ENCODE measurements at regions not wholly inside any gene's neighbourhood (a gene's known extent, or its start where the extent isn't known, plus 50 kb on each side); places are given as distances from the start of the nearest gene placed in this dataset.

GRCh38 chr4:137206781-137207180 is 325.5 kb downstream of the PCDH18 start:
- Mint-ChIP-seq H3K27ac (ENCODE audit: unreplicated experiment) (no peak overlapping the region), H3K4me1 (ENCODE audit: unreplicated experiment) (peaks cover 10% of the 10 kb centered on the region), H3K27me3 (ENCODE audit: unreplicated experiment) (no peaks in the 10 kb centered on the region), H3K4me3 (ENCODE audit: unreplicated experiment) (no peak overlapping the region), H3K9me3 (ENCODE audit: unreplicated experiment) (no peaks in the 10 kb centered on the region), H3K36me3 (ENCODE audit: unreplicated experiment) (no peaks in the 10 kb centered on the region)
- TF ChIP-seq CTCF (IDR thresholded peaks at IDR 0.05): no peak
- no peak for DNase-seq (ENCODE audit: extremely low spot score, unreplicated experiment)

- Mint-ChIP-seq H3K9me3 (ENCODE audit: unreplicated experiment) (no peaks in the 10 kb centered on the region), H3K36me3 (ENCODE audit: unreplicated experiment) (no peaks in the 10 kb centered on the region), H3K27ac (ENCODE audit: unreplicated experiment) (no peak overlapping the region), H3K27me3 (ENCODE audit: unreplicated experiment) (no peaks in the 10 kb centered on the region), H3K4me1 (ENCODE audit: unreplicated experiment) (peaks cover 10% of the 10 kb centered on the region), H3K4me3 (ENCODE audit: unreplicated experiment) (no peak overlapping the region)
- no peak for TF ChIP-seq CTCF (IDR thresholded peaks at IDR 0.05)
- no peak for DNase-seq (ENCODE audit: extremely low spot score, unreplicated experiment)
Measured at GRCh38 chr4:137203601-137204000, 328.7 kb downstream of the PCDH18 start.

- H3K27me3 Mint-ChIP-seq (ENCODE audit: unreplicated experiment): no peaks in the 10 kb centered on the region
- no peak for TF ChIP-seq CTCF (IDR thresholded peaks at IDR 0.05)
- no peak for DNase-seq (ENCODE audit: extremely low spot score, unreplicated experiment)
- H3K4me3 Mint-ChIP-seq (ENCODE audit: unreplicated experiment): no peak overlapping the region
- no peaks in the 10 kb centered on the region for H3K9me3 Mint-ChIP-seq (ENCODE audit: unreplicated experiment)
- peaks cover 1% of the 10 kb centered on the region for H3K36me3 Mint-ChIP-seq (ENCODE audit: unreplicated experiment)
- no peak overlapping the region for H3K27ac Mint-ChIP-seq (ENCODE audit: unreplicated experiment)
- H3K4me1 Mint-ChIP-seq (ENCODE audit: unreplicated experiment): peaks cover 2% of the 10 kb centered on the region
Measured at GRCh38 chr4:137200322-137200721, 332.0 kb downstream of the PCDH18 start.

- Mint-ChIP-seq H3K4me3 (ENCODE audit: unreplicated experiment) (no peak overlapping the region), H3K27ac (ENCODE audit: unreplicated experiment) (no peak overlapping the region), H3K4me1 (ENCODE audit: unreplicated experiment) (peaks cover 2% of the 10 kb centered on the region)
Measured at GRCh38 chr4:137198791-137199190, 333.5 kb downstream of the PCDH18 start.

GRCh38 chr4:137194670-137195069 is 337.6 kb downstream of the PCDH18 start:
- Mint-ChIP-seq H3K9me3 (ENCODE audit: unreplicated experiment) (no peaks in the 10 kb centered on the region), H3K27ac (ENCODE audit: unreplicated experiment) (no peak overlapping the region), H3K4me1 (ENCODE audit: unreplicated experiment) (no peaks in the 10 kb centered on the region), H3K27me3 (ENCODE audit: unreplicated experiment) (no peaks in the 10 kb centered on the region), H3K36me3 (ENCODE audit: unreplicated experiment) (peaks cover 1% of the 10 kb centered on the region), H3K4me3 (ENCODE audit: unreplicated experiment) (no peak overlapping the region)
- no peak for TF ChIP-seq CTCF (IDR thresholded peaks at IDR 0.05)
- DNase-seq (ENCODE audit: extremely low spot score, unreplicated experiment): no peak

More at GRCh38 chr4:137198791-137199190, 333.5 kb downstream of the PCDH18 start:
- peaks cover 1% of the 10 kb centered on the region for H3K36me3 Mint-ChIP-seq (ENCODE audit: unreplicated experiment)
- H3K9me3 Mint-ChIP-seq (ENCODE audit: unreplicated experiment): no peaks in the 10 kb centered on the region
- DNase-seq (ENCODE audit: extremely low spot score, unreplicated experiment): no peak
- TF ChIP-seq CTCF (IDR thresholded peaks at IDR 0.05): no peak
- H3K27me3 Mint-ChIP-seq (ENCODE audit: unreplicated experiment): no peaks in the 10 kb centered on the region
